ENCODE measurements at regions not wholly inside any gene's neighbourhood (a gene's known extent, or its start where the extent isn't known, plus 50 kb on each side); places are given as distances from the start of the nearest gene placed in this dataset.

- TF ChIP-seq EZH2phosphoT487 (IDR thresholded peaks at IDR 0.05; ENCODE audit: borderline replicate concordance, low read length) (no peak), CTCF (IDR thresholded peaks at IDR 0.05; ENCODE audit: low read depth, low read length, poor library complexity, severe bottlenecking) (no peak)
Observed at GRCh38 chr22:25352294-25352680, 132.8 kb downstream of the CRYBB2 start.
